ENCODE measurements at regions not wholly inside any gene's neighbourhood (a gene's known extent, or its start where the extent isn't known, plus 50 kb on each side); places are given as distances from the start of the nearest gene placed in this dataset.
"Not testable (repeated sequence)": the region's sequence is repeated elsewhere in the genome, so short reads cannot be mapped to it uniquely, and the experiment has no call there.

- TF ChIP-seq POLR2A, CTCF (IDR thresholded peaks at IDR 0.05): not testable (repeated sequence)
Observed at GRCh38 chr14:27833001-27833400, 933.6 kb upstream of the FOXG1 start.
